A549 (cell line): ENCODE measurements at regions not wholly inside any gene's neighbourhood (a gene's known extent, or its start where the extent isn't known, plus 50 kb on each side); places are given as distances from the start of the nearest gene placed in this dataset.

Experiments
- CTCF ChIP-seq: fragments of >200 bp; sonication (Bioruptor Twin); formaldehyde crosslinking; IDR thresholded peaks from 3 replicates; pipeline ENCODE4 v1.5.1; 2016
- ELK1 ChIP-seq: fragments of 150-350 bp; IDR thresholded peaks from 2 replicates; pipeline ENCODE4 v1.6.1; 2014; ENCODE audit warnings: low read depth, mild to moderate bottlenecking, low read length
- PBX3 ChIP-seq: IDR thresholded peaks from 2 replicates; pipeline ENCODE4 v1.6.1; 2012

GRCh38 chr5:60219921-60220320, 326.4 kb upstream of the PDE4D start:
- TF ChIP-seq CTCF: no peak
- TF ChIP-seq PBX3: no peak
- no peak for TF ChIP-seq ELK1
